GM19328 (cell line): ENCODE measurements at regions not wholly inside any gene's neighbourhood (a gene's known extent, or its start where the extent isn't known, plus 50 kb on each side); places are given as distances from the start of the nearest gene placed in this dataset.
"Not testable (repeated sequence)": the region's sequence is repeated elsewhere in the genome, so short reads cannot be mapped to it uniquely, and the experiment has no call there.

Experiments
- ATAC-seq: cut with Tn5 transposase; IDR thresholded peaks from one replicate; pipeline ENCODE4 v1.9.1; 2021; ENCODE audit warnings: mild to moderate bottlenecking, moderate library complexity; ENCODE audit not compliant: unreplicated experiment

- no peak for ATAC-seq
Observed at GRCh38 chr5:39720136-39720535, 295.4 kb upstream of the DAB2 start.

- no peak for ATAC-seq
Observed at GRCh38 chr5:39717176-39717897, 292.6 kb upstream of the DAB2 start.

- ATAC-seq = no peak
Observed at GRCh38 chr5:39716532-39717028, 291.8 kb upstream of the DAB2 start.

GRCh38 chr5:39714036-39714698 lies 289.4 kb upstream of the DAB2 start:
- no peak for ATAC-seq

- no peak for ATAC-seq
Observed at GRCh38 chr5:39713250-39713916, 288.6 kb upstream of the DAB2 start.

GRCh38 chr5:39712316-39713249 lies 287.8 kb upstream of the DAB2 start:
- ATAC-seq = no peak

- no peak for ATAC-seq
Observed at GRCh38 chr5:39711821-39712220, 287.0 kb upstream of the DAB2 start.

GRCh38 chr5:39709032-39709431 lies 284.3 kb upstream of the DAB2 start:
- no peak for ATAC-seq

- ATAC-seq = no peak
Observed at GRCh38 chr5:39702928-39703327, 278.1 kb upstream of the DAB2 start.

- ATAC-seq = no peak
Observed at GRCh38 chr5:39700523-39700922, 275.7 kb upstream of the DAB2 start.

- ATAC-seq = no peak
Observed at GRCh38 chr5:39698838-39699560, 274.2 kb upstream of the DAB2 start.

GRCh38 chr5:39697881-39698280 lies 273.1 kb upstream of the DAB2 start:
- ATAC-seq = no peak

- no peak for ATAC-seq
Observed at GRCh38 chr5:39696672-39697398, 272.1 kb upstream of the DAB2 start.

GRCh38 chr5:39691993-39692392 lies 267.2 kb upstream of the DAB2 start:
- no peak for ATAC-seq

GRCh38 chr5:39691136-39691535 lies 266.4 kb upstream of the DAB2 start:
- no peak for ATAC-seq

- no peak for ATAC-seq
Observed at GRCh38 chr5:39689919-39690318, 265.1 kb upstream of the DAB2 start.

- ATAC-seq = not testable (repeated sequence)
Observed at GRCh38 chr5:39687924-39688323, 263.1 kb upstream of the DAB2 start.

- ATAC-seq = no peak
Observed at GRCh38 chr5:39680213-39680612, 255.4 kb upstream of the DAB2 start.

GRCh38 chr5:39678534-39678933 lies 253.8 kb upstream of the DAB2 start:
- no peak for ATAC-seq
